K562 (cell line): ENCODE measurements at regions not wholly inside any gene's neighbourhood (a gene's known extent, or its start where the extent isn't known, plus 50 kb on each side); places are given as distances from the start of the nearest gene placed in this dataset.

Source experiments
- ATAC-seq: fragments of 200-7000 bp; cut with Tn5 transposase; 3 replicates; pipeline ENCODE4 v1.9.1; 2020; ENCODE audit warnings: moderate library complexity
- BruUV-seq: library from RNA; stranded (reverse); fragments of 400-500 nt; replicated peaks from 2 replicates; lab custom pipeline; 2021; lab: Mats Ljungman, UMichigan
- CTCF ChIA-PET: fragments of 300-600 bp; formaldehyde crosslinking; extraction: SDS; loops from one replicate; lab custom pipeline; 2021; ENCODE audit warnings: low intra/inter-chr PET ratio; lab: Yijun Ruan, JAX
- POLR2A ChIA-PET: fragments of 300-600, 350-650 bp; sonication (Branson Sonifier 250); formaldehyde crosslinking; extraction: SDS; loops from one replicate; lab custom pipeline; 2021; ENCODE audit warnings: antibody characterized with exemption, inconsistent platforms; lab: Yijun Ruan, JAX
- DNase-seq, 4 experiments: peaks; one replicate each; pipeline versions ENCODE4 v3.0.0 to v3.0.0-alpha.2; 2011 to 2018; ENCODE audit warnings: low spot score in 3 of 4, mixed read lengths in 3 of 4; ENCODE audit errors: extremely low read depth in 1 of 4
- FAIRE-seq: peaks from 2 replicates; lab custom pipeline; 2011; peaks lifted over from hg19 to GRCh38; lab: Jason Lieb, UNC
- H2AFZ ChIP-seq: 2 replicates; pipeline ENCODE4 v1.6.0; 2011; ENCODE audit warnings: low read depth, low read length, control low read depth, inconsistent platforms
- H3K27ac ChIP-seq: fragments of 200-600 bp; 3 replicates; pipeline ENCODE4 v1.8.0; 2011; ENCODE audit warnings: low read depth, mild to moderate bottlenecking, control low read depth, inconsistent platforms, low read length, moderate library complexity, mixed read lengths; ENCODE audit errors: extremely low read depth
- H3K27me3 ChIP-seq, 2 experiments: fragments of 300-600 bp in 1 of 2; 2 replicates in 1 of 2; 3 replicates in 1 of 2; pipeline versions ENCODE4 v1.6.0 to v1.8.0; 2011; ENCODE audit warnings: inconsistent platforms in 2 of 2, low read length in 2 of 2, mild to moderate bottlenecking in 1 of 2, mixed read lengths in 1 of 2, moderate library complexity in 1 of 2; ENCODE audit not compliant: control insufficient read depth in 2 of 2, insufficient read depth in 2 of 2
- H3K36me3 ChIP-seq: fragments of 300-600 bp; 3 replicates; pipeline ENCODE4 v1.8.0; 2011; ENCODE audit warnings: mild to moderate bottlenecking, low read length, inconsistent platforms; ENCODE audit not compliant: control insufficient read depth, insufficient read depth
- H3K4me1 ChIP-seq, 2 experiments: fragments of 200-600 bp in 1 of 2; replicated peaks in 1 of 2; 2 replicates in 1 of 2; 3 replicates in 1 of 2; pipeline versions ENCODE4 v1.5.1 to v1.8.0; 2011; ENCODE audit warnings: inconsistent platforms in 2 of 2, low read length in 2 of 2, mild to moderate bottlenecking in 1 of 2, mixed read lengths in 1 of 2, moderate library complexity in 1 of 2; ENCODE audit not compliant: control insufficient read depth in 2 of 2, insufficient read depth in 2 of 2
- H3K4me2 ChIP-seq: 2 replicates; pipeline ENCODE4 v1.6.1; 2011; ENCODE audit warnings: low read length, control low read depth, inconsistent platforms, mixed read lengths; ENCODE audit not compliant: insufficient read depth
- H3K4me3 ChIP-seq: fragments of 200-600 bp; sonication (generic), shearing (Covaris generic); 2 replicates; pipeline ENCODE4 v1.5.1; 2016; ENCODE audit warnings: control low read depth, inconsistent platforms
- H3K79me2 ChIP-seq: fragments of 200-600 bp; 3 replicates; pipeline ENCODE4 v1.8.0; 2011; ENCODE audit warnings: low read length, inconsistent platforms; ENCODE audit not compliant: control insufficient read depth, insufficient read depth
- H3K9ac ChIP-seq, 2 experiments: 2 replicates each; pipeline versions ENCODE4 v1.6.0 to v1.6.1; 2011; ENCODE audit warnings: low read depth in 2 of 2, low read length in 2 of 2, control low read depth in 1 of 2, inconsistent platforms in 1 of 2, mild to moderate bottlenecking in 1 of 2, mixed read lengths in 1 of 2; ENCODE audit not compliant: insufficient read depth in 1 of 2
- H3K9me1 ChIP-seq: one replicate; pipeline ENCODE4 v1.6.0; 2011; ENCODE audit warnings: inconsistent platforms, mild to moderate bottlenecking, low read length, moderate library complexity; ENCODE audit not compliant: control insufficient read depth, insufficient read depth
- H3K9me3 ChIP-seq: replicated peaks from 2 replicates; pipeline ENCODE4 v1.5.1; 2011; ENCODE audit warnings: low read depth, low read length, inconsistent platforms; ENCODE audit not compliant: control insufficient read depth, insufficient read depth
- H4K20me1 ChIP-seq: replicated peaks from 2 replicates; pipeline ENCODE4 v1.6.1; 2011; ENCODE audit warnings: low read length, inconsistent platforms, mixed read lengths; ENCODE audit not compliant: control insufficient read depth, insufficient read depth
- BDP1 ChIP-seq: IDR thresholded peaks from 3 replicates; pipeline ENCODE4 v1.6.1; 2011; ENCODE audit not compliant: insufficient read length, insufficient read depth
- C11orf30 ChIP-seq: fragments of 450-650 bp; IDR thresholded peaks from 2 replicates; pipeline ENCODE4 v1.6.1; 2016; ENCODE audit warnings: low read depth, mild to moderate bottlenecking
- TCF3 ChIP-seq: sonication (generic); formaldehyde crosslinking; IDR thresholded peaks from 2 replicates; pipeline ENCODE4 v1.4.0; 2020; ENCODE audit warnings: mild to moderate bottlenecking, missing genetic modification reagents
- ZNF318 ChIP-seq, 2 experiments: fragments of 450-650 bp; IDR thresholded peaks; 2 replicates each; pipeline ENCODE4 v1.6.1; 2016; ENCODE audit warnings: mild to moderate bottlenecking in 2 of 2, borderline replicate concordance in 1 of 2, low read depth in 1 of 2, moderate library complexity in 1 of 2
- ZNF644 ChIP-seq: fragments of 200-800 bp; sonication (Bioruptor generic); IDR thresholded peaks from 2 replicates; pipeline ENCODE4 v1.6.1; 2016; ENCODE audit warnings: low read depth, missing genetic modification characterization, missing compliant biosample characterization
- WGBS: fragments of 100-300 bp; shearing (Covaris generic); methylation state at CpG from one replicate; pipeline ENCODE4 v1.1.6; 2016; ENCODE audit warnings: low coverage, mixed read lengths; ENCODE audit not compliant: insufficient coverage; ENCODE audit errors: missing lambda C conversion rate; 5-methylcytosine and 5-hydroxymethylcytosine counted together
- in situ Hi-C: fragments of 300-500 bp; cut with MboI; formaldehyde crosslinking; loops from 4 replicates; pipeline ENCODE4 v1.15.0; 2018; ENCODE audit warnings: inconsistent platforms, mixed read lengths
- intact Hi-C: fragments of 100-400 bp; cut with micrococcal nuclease; formaldehyde crosslinking; loops from 2 replicates; pipeline ENCODE4 v1.14.2; 2022
- TF ChIP-seq, protein P1 (sequence below): fragments of 250-450 bp; sonication (Bioruptor Pico); IDR thresholded peaks from 2 replicates; pipeline ENCODE4 v1.4.0; 2020; ENCODE audit warnings: mild to moderate bottlenecking
- TF ChIP-seq, protein P2 (sequence below): fragments of 250-450 bp; sonication (Bioruptor Pico); IDR thresholded peaks from 2 replicates; pipeline ENCODE4 v1.9.0; 2021; ENCODE audit warnings: mild to moderate bottlenecking
- TF ChIP-seq, protein P3 (sequence below): fragments of 450-650 bp; IDR thresholded peaks from 2 replicates; pipeline ENCODE4 v1.6.1; 2017; ENCODE audit warnings: antibody characterized with exemption
- TF ChIP-seq, protein P4 (sequence below), 2 experiments: fragments of 450-650 bp; conservative IDR thresholded peaks; 2 replicates each; pipeline ENCODE4 v1.6.1; 2017; ENCODE audit warnings: mild to moderate bottlenecking in 2 of 2, moderate library complexity in 2 of 2

- DNase-seq, result no peak
- intact Hi-C loops, result no loop called here
- Histone ChIP-seq H3K36me3 (no peaks in the 10 kb centered on the region), H2AFZ (no peak overlapping the region), H3K4me1 (no peaks in the 10 kb centered on the region), H4K20me1 (no peaks in the 10 kb centered on the region), H3K9ac (no peak overlapping the region), H3K9me3 (no peaks in the 10 kb centered on the region), H3K9me1 (no peaks in the 10 kb centered on the region), H3K27me3 (no peaks in the 10 kb centered on the region), H3K79me2 (no peaks in the 10 kb centered on the region), H3K4me2 (no peak overlapping the region), H3K4me3 (no peak overlapping the region), H3K27ac (no peak overlapping the region)
- ChIA-PET CTCF (no interaction called here), POLR2A (no interaction called here)
- BruUV-seq, result no TSS peak
- 8% methylated on average over 9 of the region's 9 CpGs for WGBS
- in situ Hi-C loops, result no loop called here
- no peak for ATAC-seq
- no peak for FAIRE-seq
- TF ChIP-seq ZNF644 (no peak), TCF3 (no peak), ZNF318 (IDR thresholded peaks at IDR 0.05; ENCODE audit: borderline replicate concordance in 1 of 2, low read depth in 1 of 2) (no peak), C11orf30 (no peak), BDP1 (no peak)
- TF ChIP-seq, protein P1, sequence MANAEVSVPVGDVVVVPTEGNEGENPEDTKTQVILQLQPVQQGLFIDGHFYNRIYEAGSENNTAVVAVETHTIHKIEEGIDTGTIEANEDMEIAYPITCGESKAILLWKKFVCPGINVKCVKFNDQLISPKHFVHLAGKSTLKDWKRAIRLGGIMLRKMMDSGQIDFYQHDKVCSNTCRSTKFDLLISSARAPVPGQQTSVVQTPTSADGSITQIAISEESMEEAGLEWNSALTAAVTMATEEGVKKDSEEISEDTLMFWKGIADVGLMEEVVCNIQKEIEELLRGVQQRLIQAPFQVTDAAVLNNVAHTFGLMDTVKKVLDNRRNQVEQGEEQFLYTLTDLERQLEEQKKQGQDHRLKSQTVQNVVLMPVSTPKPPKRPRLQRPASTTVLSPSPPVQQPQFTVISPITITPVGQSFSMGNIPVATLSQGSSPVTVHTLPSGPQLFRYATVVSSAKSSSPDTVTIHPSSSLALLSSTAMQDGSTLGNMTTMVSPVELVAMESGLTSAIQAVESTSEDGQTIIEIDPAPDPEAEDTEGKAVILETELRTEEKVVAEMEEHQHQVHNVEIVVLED (CRISPR knock-in tag), result no peak
- TF ChIP-seq, protein P2, sequence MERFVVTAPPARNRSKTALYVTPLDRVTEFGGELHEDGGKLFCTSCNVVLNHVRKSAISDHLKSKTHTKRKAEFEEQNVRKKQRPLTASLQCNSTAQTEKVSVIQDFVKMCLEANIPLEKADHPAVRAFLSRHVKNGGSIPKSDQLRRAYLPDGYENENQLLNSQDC, result no peak
- TF ChIP-seq, protein P3, sequence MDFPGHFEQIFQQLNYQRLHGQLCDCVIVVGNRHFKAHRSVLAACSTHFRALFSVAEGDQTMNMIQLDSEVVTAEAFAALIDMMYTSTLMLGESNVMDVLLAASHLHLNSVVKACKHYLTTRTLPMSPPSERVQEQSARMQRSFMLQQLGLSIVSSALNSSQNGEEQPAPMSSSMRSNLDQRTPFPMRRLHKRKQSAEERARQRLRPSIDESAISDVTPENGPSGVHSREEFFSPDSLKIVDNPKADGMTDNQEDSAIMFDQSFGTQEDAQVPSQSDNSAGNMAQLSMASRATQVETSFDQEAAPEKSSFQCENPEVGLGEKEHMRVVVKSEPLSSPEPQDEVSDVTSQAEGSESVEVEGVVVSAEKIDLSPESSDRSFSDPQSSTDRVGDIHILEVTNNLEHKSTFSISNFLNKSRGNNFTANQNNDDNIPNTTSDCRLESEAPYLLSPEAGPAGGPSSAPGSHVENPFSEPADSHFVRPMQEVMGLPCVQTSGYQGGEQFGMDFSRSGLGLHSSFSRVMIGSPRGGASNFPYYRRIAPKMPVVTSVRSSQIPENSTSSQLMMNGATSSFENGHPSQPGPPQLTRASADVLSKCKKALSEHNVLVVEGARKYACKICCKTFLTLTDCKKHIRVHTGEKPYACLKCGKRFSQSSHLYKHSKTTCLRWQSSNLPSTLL, result no peak
- TF ChIP-seq, protein P4, sequence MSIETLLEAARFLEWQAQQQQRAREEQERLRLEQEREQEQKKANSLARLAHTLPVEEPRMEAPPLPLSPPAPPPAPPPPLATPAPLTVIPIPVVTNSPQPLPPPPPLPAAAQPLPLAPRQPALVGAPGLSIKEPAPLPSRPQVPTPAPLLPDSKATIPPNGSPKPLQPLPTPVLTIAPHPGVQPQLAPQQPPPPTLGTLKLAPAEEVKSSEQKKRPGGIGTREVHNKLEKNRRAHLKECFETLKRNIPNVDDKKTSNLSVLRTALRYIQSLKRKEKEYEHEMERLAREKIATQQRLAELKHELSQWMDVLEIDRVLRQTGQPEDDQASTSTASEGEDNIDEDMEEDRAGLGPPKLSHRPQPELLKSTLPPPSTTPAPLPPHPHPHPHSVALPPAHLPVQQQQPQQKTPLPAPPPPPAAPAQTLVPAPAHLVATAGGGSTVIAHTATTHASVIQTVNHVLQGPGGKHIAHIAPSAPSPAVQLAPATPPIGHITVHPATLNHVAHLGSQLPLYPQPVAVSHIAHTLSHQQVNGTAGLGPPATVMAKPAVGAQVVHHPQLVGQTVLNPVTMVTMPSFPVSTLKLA (conservative IDR thresholded peaks at IDR 0.05), result no peak
Observed at GRCh38 chr5:21142791-21143190, 1154.8 kb upstream of the CDH18 start.
